Astrocyte of the spinal cord (primary cell): ENCODE measurements at regions not wholly inside any gene's neighbourhood (a gene's known extent, or its start where the extent isn't known, plus 50 kb on each side); places are given as distances from the start of the nearest gene placed in this dataset.
A peak's percentile ranks its signal among the peaks of the same experiment; 100 is the strongest.
"Not testable (repeated sequence)": the region's sequence is repeated elsewhere in the genome, so short reads cannot be mapped to it uniquely, and the experiment has no call there.

Experiments
- DNase-seq: peaks from one replicate; pipeline ENCODE4 v3.0.0; 2011; ENCODE audit warnings: low read depth, low spot score
- H3K4me3 ChIP-seq: 2 replicates; pipeline ENCODE4 v1.5.1; 2011; ENCODE audit warnings: low read depth, mild to moderate bottlenecking, low read length, moderate library complexity
- in situ Hi-C: cut with HindIII; loops from 2 replicates; pipeline ENCODE4 v1.10.0; 2017; ENCODE audit warnings: low sequenced_read_pairs
- TF ChIP-seq, protein P1 (sequence below): IDR thresholded peaks from 2 replicates; pipeline ENCODE4 v1.5.1; 2012; ENCODE audit warnings: low read depth, mild to moderate bottlenecking, low read length, inconsistent platforms

DNA sequence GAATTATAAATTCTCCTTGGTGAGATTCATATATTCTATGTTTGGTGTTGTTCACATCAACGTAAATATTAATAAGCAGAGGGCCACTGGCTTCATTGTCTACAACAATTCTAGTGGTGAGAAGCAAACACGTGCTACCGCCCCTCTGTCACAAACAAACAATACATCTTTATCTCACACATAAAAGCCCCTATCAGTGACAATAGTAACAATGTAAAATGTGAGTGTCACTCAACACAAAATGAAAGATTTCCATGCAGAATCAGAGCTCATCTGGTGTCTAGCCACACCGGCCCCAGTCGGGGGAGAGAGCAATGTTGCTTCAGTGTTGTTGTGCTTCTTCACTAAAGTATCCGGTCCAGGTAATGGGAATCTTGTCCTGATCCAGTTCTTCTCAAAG, 932.6 kb downstream of the SOCS6 start:
- in situ Hi-C loops = no loop called here
- H3K4me3 ChIP-seq = no peak overlapping the region
- TF ChIP-seq, protein P1, sequence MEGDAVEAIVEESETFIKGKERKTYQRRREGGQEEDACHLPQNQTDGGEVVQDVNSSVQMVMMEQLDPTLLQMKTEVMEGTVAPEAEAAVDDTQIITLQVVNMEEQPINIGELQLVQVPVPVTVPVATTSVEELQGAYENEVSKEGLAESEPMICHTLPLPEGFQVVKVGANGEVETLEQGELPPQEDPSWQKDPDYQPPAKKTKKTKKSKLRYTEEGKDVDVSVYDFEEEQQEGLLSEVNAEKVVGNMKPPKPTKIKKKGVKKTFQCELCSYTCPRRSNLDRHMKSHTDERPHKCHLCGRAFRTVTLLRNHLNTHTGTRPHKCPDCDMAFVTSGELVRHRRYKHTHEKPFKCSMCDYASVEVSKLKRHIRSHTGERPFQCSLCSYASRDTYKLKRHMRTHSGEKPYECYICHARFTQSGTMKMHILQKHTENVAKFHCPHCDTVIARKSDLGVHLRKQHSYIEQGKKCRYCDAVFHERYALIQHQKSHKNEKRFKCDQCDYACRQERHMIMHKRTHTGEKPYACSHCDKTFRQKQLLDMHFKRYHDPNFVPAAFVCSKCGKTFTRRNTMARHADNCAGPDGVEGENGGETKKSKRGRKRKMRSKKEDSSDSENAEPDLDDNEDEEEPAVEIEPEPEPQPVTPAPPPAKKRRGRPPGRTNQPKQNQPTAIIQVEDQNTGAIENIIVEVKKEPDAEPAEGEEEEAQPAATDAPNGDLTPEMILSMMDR = no peak
- DNase-seq = no peak

DNA sequence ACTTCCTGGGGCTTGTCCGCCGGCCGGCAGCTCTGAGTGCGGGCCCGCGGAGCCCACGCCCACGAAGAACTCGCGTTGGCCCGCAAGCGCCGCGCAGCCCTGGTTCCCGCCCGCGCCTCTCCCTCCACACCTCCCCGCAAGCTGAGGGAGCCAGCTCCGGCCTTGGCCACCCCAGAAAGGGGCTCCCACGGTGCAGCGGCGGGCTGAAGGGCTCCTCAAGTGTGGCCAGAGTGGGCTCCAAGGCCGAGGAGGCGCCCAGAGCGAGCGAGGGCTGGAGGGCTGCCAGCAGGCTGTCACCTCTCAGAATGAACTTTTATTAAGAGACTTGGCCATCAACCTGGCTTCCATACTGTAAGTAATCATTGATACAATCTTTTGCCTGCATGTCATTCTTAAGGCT, 923.9 kb downstream of the SOCS6 start:
- H3K4me3 ChIP-seq, DNase-seq, in situ Hi-C loops: not testable (repeated sequence)

DNA sequence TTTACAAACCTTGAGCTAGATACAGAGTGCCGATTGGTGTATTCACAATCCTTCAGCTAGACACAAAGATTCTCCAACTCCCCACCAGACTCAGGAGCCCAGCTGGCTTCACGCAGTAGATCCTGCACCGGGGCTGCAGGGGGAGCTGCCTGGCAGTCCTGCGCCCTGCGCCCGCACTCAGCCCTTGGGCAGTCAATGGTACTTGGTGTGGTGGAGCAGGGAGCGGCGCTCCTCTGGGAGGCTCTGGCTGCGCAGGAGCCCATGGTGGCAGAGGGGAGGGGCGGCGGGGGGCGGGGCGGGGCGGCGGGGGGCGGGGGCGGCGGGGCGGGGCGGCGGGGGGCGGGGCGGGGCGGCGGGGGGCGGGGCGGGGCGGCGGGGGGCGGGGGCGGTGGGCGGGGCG, 923.4 kb downstream of the SOCS6 start:
- in situ Hi-C loops = no loop called here
- H3K4me3 ChIP-seq = no peak overlapping the region
- TF ChIP-seq, protein P1 = no peak
- DNase-seq = no peak

DNA sequence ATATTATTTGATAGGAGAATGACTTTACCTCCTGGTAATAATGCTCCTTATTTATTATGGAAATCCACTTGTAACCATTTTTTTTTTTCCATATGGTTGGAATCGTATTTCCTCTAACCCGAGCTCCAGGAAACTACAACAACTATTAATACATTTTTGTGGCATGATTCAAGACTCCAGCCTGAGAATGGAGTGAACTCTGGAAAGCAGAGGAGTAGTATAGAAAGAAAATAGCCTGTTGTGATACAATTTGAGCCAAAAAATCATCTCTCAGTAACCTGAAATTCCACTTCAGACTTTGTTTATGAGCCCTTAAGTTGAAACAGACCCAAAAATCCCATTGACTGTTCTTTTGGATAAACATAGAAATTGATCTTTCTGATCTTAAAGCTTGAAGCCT, 921.1 kb downstream of the SOCS6 start:
- no peak overlapping the region for H3K4me3 ChIP-seq
- in situ Hi-C loops = no loop called here
- TF ChIP-seq, protein P1 = no peak
- peak; percentile 29 for DNase-seq

DNA sequence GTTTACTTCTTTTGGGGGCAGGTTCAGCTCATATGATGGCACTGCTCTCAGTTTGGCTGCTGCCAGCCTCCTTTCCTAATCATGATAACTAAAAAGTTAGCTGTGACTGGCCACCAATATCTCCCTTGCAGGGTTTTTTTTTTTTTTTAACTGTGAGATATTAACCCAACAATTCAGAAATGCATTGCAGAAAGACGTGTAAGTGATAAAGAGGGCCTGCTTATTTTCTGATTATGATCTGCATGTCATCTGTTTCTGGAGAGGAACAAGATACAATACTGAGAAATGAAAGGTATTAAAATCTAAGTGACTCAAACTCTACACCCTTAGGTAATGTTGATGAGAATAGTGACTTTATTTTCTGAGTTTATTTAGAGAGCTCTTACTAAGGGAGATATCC, 905.6 kb downstream of the SOCS6 start:
- in situ Hi-C loops = no loop called here
- TF ChIP-seq, protein P1 = no peak
- H3K4me3 ChIP-seq = no peak overlapping the region
- DNase-seq = no peak

DNA sequence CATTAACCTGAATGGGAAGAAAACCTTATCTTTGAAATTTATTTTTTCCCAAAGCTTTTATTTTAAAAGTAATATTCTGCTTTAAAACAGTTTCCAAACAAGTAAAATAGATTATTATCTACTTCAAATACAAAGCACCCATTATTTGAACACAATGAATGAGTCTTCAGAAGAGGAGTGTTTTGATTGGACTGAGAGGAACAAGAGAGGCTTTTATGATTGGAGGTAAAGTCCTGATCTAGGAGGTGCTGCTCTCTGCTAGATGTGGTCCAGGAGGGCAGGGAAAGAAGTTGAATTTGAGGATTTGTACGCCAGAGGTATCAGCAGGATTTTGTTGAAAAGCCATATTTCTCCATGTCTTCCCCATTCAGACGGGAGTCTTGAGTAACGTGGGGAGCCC, 900.7 kb downstream of the SOCS6 start:
- TF ChIP-seq, protein P1 = no peak
- in situ Hi-C loops = no loop called here
- no peak overlapping the region for H3K4me3 ChIP-seq
- DNase-seq = no peak

DNA sequence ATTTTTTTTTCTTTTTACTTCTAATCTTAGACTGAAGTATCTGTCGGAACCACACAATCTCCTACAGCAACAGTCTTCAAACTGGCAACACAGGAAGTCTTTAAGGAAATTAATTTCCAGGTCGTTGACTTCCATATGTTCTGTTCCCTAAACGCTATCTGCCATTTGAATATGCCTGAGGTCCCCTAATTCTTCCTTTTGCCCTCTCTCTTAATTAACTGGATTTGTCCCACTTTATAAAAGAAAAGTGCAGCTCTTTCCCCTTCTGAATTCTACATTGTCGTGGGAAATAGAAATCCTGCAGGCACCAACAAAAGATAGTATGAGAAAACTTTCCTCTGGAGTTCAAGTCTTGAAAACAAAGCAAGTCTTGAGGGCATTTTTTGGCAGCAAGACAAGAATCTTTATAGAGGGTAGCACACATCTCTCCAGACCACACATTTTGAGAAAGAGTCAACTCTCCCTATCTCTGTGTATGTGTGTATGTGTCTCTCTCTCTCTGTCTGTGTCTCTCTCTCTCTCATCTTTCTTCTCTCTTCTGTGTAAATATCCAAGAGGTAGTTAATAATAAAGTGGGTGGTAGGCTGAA, 879.8 kb downstream of the SOCS6 start:
- in situ Hi-C loops = no loop called here
- TF ChIP-seq, protein P1 = no peak
- H3K4me3 ChIP-seq = no peak overlapping the region
- DNase-seq = peak; percentile 9
